CD14-positive monocyte (primary cell): ENCODE measurements at regions not wholly inside any gene's neighbourhood (a gene's known extent, or its start where the extent isn't known, plus 50 kb on each side); places are given as distances from the start of the nearest gene placed in this dataset.

Experiments
- DNase-seq, 3 donors: peaks; one replicate each; pipeline ENCODE4 v3.0.0-alpha.2; 2011 to 2022
- H2AFZ ChIP-seq: 2 replicates; pipeline ENCODE4 v1.6.0; 2012; ENCODE audit warnings: mild to moderate bottlenecking, low read depth, low read length, inconsistent platforms; ENCODE audit not compliant: insufficient read depth, poor library complexity, severe bottlenecking
- H3K27ac ChIP-seq, 2 donors: 1 replicate in 1 of 2; 2 replicates in 1 of 2; pipeline ENCODE4 v1.5.1; 2012 to 2013; ENCODE audit warnings: low read length in 2 of 2, control low read depth in 1 of 2, inconsistent platforms in 1 of 2, low read depth in 1 of 2, mild to moderate bottlenecking in 1 of 2
- H3K27me3 ChIP-seq, 2 donors: one replicate each; pipeline versions ENCODE4 v1.6.0 to v1.6.1; 2011 to 2013; ENCODE audit warnings: low read length in 2 of 2; ENCODE audit not compliant: control insufficient read depth in 2 of 2, insufficient read depth in 2 of 2
- H3K36me3 ChIP-seq, 2 donors: replicated peaks in 1 of 2; 1 replicate in 1 of 2; 2 replicates in 1 of 2; pipeline versions ENCODE4 v1.5.1 to v1.6.1; 2012 to 2013; ENCODE audit warnings: low read length in 2 of 2, control low read depth in 1 of 2, inconsistent platforms in 1 of 2, mild to moderate bottlenecking in 1 of 2; ENCODE audit not compliant: insufficient read depth in 2 of 2, control insufficient read depth in 1 of 2
- H3K4me1 ChIP-seq, 2 donors: 1 replicate in 1 of 2; 2 replicates in 1 of 2; pipeline versions ENCODE4 v1.5.1 to v1.6.1; 2012 to 2013; ENCODE audit warnings: low read length in 2 of 2, control low read depth in 1 of 2, inconsistent platforms in 1 of 2, mild to moderate bottlenecking in 1 of 2, moderate library complexity in 1 of 2; ENCODE audit not compliant: insufficient read depth in 2 of 2, control insufficient read depth in 1 of 2
- H3K4me2 ChIP-seq: replicated peaks from 2 replicates; pipeline ENCODE3; 2012; ENCODE audit warnings: low read length, moderate library complexity, mild to moderate bottlenecking; ENCODE audit not compliant: poor library complexity, severe bottlenecking; ENCODE audit errors: extremely low read depth
- H3K4me3 ChIP-seq, 3 experiments: fragments of 200-600 bp in 1 of 3; sonication (generic) in 1 of 3; replicated peaks in 1 of 3; 1 replicate in 2 of 3; 2 replicates in 1 of 3; pipeline ENCODE4 v1.5.1; 2011 to 2013; ENCODE audit warnings: low read length in 3 of 3, mild to moderate bottlenecking in 3 of 3, control low read depth in 2 of 3, low read depth in 2 of 3, inconsistent platforms in 1 of 3, moderate library complexity in 1 of 3
- H3K79me2 ChIP-seq: 2 replicates; pipeline ENCODE4 v1.6.0; 2012; ENCODE audit warnings: mild to moderate bottlenecking, control low read depth, inconsistent platforms, low read length, moderate library complexity; ENCODE audit not compliant: insufficient read depth
- H3K9ac ChIP-seq: 2 replicates; pipeline ENCODE4 v1.6.0; 2017; ENCODE audit warnings: low read length, mild to moderate bottlenecking; ENCODE audit not compliant: insufficient read depth, poor library complexity, severe bottlenecking
- H3K9me3 ChIP-seq, 2 donors: replicated peaks in 1 of 2; 1 replicate in 1 of 2; 2 replicates in 1 of 2; pipeline versions ENCODE4 v1.5.1 to v1.6.1; 2012 to 2013; ENCODE audit warnings: low read length in 2 of 2, control low read depth in 1 of 2; ENCODE audit not compliant: control insufficient read depth in 1 of 2, insufficient read depth in 1 of 2
- H4K20me1 ChIP-seq: 2 replicates; pipeline ENCODE4 v1.6.0; 2012; ENCODE audit warnings: mild to moderate bottlenecking, low read length, control low read depth, moderate library complexity; ENCODE audit not compliant: insufficient read depth
- H3K27ac Mint-ChIP-seq, 7 donors: one replicate each; pipeline ENCODE4 v1.8.0; 2020; ENCODE audit warnings: mild to moderate bottlenecking in 7 of 7, mixed read lengths in 7 of 7, moderate library complexity in 6 of 7, inconsistent platforms in 2 of 7
- H3K27me3 Mint-ChIP-seq, 3 donors: one replicate each; pipeline ENCODE4 v1.8.0; 2021 to 2022; ENCODE audit warnings: low read depth in 3 of 3, mild to moderate bottlenecking in 3 of 3, mixed read lengths in 3 of 3, moderate library complexity in 3 of 3, inconsistent platforms in 1 of 3
- H3K36me3 Mint-ChIP-seq, 2 donors: one replicate each; pipeline ENCODE4 v1.8.0; 2020; ENCODE audit warnings: mixed read lengths in 2 of 2, inconsistent platforms in 1 of 2, mild to moderate bottlenecking in 1 of 2
- H3K4me1 Mint-ChIP-seq: one replicate; pipeline ENCODE4 v1.8.0; 2020; ENCODE audit warnings: mild to moderate bottlenecking, mixed read lengths
- H3K4me3 Mint-ChIP-seq, 2 donors: one replicate each; pipeline ENCODE4 v1.8.0; 2020; ENCODE audit warnings: mild to moderate bottlenecking in 2 of 2, mixed read lengths in 2 of 2, moderate library complexity in 1 of 2
- H3K9me3 Mint-ChIP-seq, 7 donors: one replicate each; pipeline ENCODE4 v1.8.0; 2020 to 2022; ENCODE audit warnings: mixed read lengths in 7 of 7, mild to moderate bottlenecking in 6 of 7, moderate library complexity in 6 of 7, inconsistent platforms in 2 of 7
- WGBS: methylation state at CpG from one replicate; pipeline ENCODE4 v1.1.5; 2013; ENCODE audit warnings: missing lambda C conversion rate; ENCODE audit not compliant: insufficient coverage; 5-methylcytosine and 5-hydroxymethylcytosine counted together
- intact Hi-C, 2 donors: fragments of 100-400 bp; cut with micrococcal nuclease; formaldehyde crosslinking; loops; one replicate each; pipeline versions ENCODE4 v1.15.0 to v1.15.1; 2023
- TF ChIP-seq, protein P1 (sequence below): fragments of 200-600 bp; IDR thresholded peaks from one replicate; pipeline ENCODE4 v1.8.0; 2022; ENCODE audit warnings: antibody characterized with exemption, mild to moderate bottlenecking

GRCh38 chr6:148653138-148653776 is 93.6 kb upstream of the UST start:
- intact Hi-C loops = no loop called here
- Histone ChIP-seq H3K9me3 (peaks cover 7 to 17% of the 10 kb centered on the region in 2 donors), H3K4me3 (no peak overlapping the region), H3K27ac (no peak overlapping the region), H3K36me3 (no peaks in the 10 kb centered on the region), H3K9ac (no peak overlapping the region), H2AFZ (no peak overlapping the region), H3K4me1 (peaks cover 40 to 42% of the 10 kb centered on the region in 2 donors), H3K27me3 (no peaks in the 10 kb centered on the region), H4K20me1 (no peaks in the 10 kb centered on the region), H3K79me2 (no peaks in the 10 kb centered on the region), H3K4me2 (no peak overlapping the region)
- Mint-ChIP-seq H3K9me3 (peaks cover 6 to 23% (median 11%) of the 10 kb centered on the region in 7 donors), H3K4me3 (no peak overlapping the region), H3K27me3 (peaks cover 0 to 2% (median 0%) of the 10 kb centered on the region in 3 donors), H3K27ac (no peak overlapping the region), H3K4me1 (peaks cover 40% of the 10 kb centered on the region), H3K36me3 (peaks cover 2 to 3% of the 10 kb centered on the region in 2 donors)
- WGBS = no CpG with 5 or more reads among the region's 2 CpGs
- DNase-seq = no peak
- TF ChIP-seq, protein P1, sequence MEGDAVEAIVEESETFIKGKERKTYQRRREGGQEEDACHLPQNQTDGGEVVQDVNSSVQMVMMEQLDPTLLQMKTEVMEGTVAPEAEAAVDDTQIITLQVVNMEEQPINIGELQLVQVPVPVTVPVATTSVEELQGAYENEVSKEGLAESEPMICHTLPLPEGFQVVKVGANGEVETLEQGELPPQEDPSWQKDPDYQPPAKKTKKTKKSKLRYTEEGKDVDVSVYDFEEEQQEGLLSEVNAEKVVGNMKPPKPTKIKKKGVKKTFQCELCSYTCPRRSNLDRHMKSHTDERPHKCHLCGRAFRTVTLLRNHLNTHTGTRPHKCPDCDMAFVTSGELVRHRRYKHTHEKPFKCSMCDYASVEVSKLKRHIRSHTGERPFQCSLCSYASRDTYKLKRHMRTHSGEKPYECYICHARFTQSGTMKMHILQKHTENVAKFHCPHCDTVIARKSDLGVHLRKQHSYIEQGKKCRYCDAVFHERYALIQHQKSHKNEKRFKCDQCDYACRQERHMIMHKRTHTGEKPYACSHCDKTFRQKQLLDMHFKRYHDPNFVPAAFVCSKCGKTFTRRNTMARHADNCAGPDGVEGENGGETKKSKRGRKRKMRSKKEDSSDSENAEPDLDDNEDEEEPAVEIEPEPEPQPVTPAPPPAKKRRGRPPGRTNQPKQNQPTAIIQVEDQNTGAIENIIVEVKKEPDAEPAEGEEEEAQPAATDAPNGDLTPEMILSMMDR = no peak

DNA sequence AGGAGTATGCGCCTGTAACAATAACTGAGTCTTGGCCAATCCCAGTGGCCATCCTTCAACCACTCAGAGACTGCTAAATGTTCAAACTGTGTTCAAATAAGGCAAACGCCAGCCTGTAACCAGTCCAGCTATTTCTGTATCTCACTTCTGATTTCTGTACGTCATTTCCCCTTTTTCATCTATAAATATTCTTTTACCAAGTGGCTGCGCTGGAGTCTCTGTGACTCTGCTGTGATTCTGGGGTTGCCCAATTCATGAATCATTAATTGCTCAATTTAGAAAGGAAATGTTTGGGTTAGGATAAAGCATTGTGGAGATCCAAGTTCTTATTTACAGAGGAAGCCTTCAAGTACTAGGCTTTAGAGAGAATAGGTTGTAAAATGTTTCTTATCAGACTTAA is 89.8 kb upstream of the UST start:
- peaks cover 19 to 20% of the 10 kb centered on the region in 2 donors for H3K4me1 ChIP-seq
- peaks cover 20% of the 10 kb centered on the region for H3K4me1 Mint-ChIP-seq
- H3K27ac Mint-ChIP-seq = peak overlapping the region; percentile 89 to 96 (median 93)
- no peaks in the 10 kb centered on the region for H3K27me3 ChIP-seq
- intact Hi-C loops = no loop called here
- H3K9me3 ChIP-seq = peaks cover 6 to 17% of the 10 kb centered on the region in 2 donors
- H3K27ac ChIP-seq = peak overlapping the region in 1 of 2 donors; percentile 81
- H2AFZ ChIP-seq = no peak overlapping the region
- H3K36me3 ChIP-seq = no peaks in the 10 kb centered on the region
- H4K20me1 ChIP-seq = no peaks in the 10 kb centered on the region
- no peaks in the 10 kb centered on the region for H3K27me3 Mint-ChIP-seq
- peaks cover 6 to 24% (median 15%) of the 10 kb centered on the region in 7 donors for H3K9me3 Mint-ChIP-seq
- TF ChIP-seq, protein P1 = no peak
- H3K36me3 Mint-ChIP-seq = peaks cover 3 to 9% of the 10 kb centered on the region in 2 donors
- peak overlapping the region; percentile 53 for H3K4me2 ChIP-seq
- peak; percentile 93 to 99 (median 97) for DNase-seq
- peak overlapping the region in 1 of 2 donors; percentile 16 for H3K4me3 Mint-ChIP-seq
- H3K9ac ChIP-seq = no peak overlapping the region
- H3K4me3 ChIP-seq = peak overlapping the region in 1 of 3 experiments; percentile 39
- 7% methylated on average over 2 of the region's 4 CpGs for WGBS
- H3K79me2 ChIP-seq = no peaks in the 10 kb centered on the region
